ENCODE measurements at regions not wholly inside any gene's neighbourhood (a gene's known extent, or its start where the extent isn't known, plus 50 kb on each side); places are given as distances from the start of the nearest gene placed in this dataset.

DNA sequence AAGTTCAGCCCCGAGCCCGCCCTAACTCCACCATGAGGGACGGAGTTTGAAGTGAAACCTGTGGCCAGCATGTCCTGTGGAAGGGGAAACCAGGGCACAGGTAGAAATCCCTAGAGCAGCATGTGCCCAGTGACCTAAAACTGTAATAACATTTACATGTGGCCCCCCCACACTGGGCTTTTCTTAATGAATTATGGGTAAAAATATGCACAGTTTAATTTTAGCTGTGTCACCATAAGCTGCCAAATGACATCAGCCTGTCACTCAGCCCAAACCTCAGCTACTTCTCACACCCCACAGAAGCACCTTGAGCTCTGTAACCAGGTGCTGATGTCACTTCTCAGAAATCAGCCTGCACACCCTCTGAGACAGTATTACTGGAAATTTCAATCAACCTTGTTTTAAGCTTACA lies 50.0 kb upstream of the SLC19A1 start:
- DNase-seq (ENCODE audit: low read depth, low spot score) = peak; percentile 66

DNA sequence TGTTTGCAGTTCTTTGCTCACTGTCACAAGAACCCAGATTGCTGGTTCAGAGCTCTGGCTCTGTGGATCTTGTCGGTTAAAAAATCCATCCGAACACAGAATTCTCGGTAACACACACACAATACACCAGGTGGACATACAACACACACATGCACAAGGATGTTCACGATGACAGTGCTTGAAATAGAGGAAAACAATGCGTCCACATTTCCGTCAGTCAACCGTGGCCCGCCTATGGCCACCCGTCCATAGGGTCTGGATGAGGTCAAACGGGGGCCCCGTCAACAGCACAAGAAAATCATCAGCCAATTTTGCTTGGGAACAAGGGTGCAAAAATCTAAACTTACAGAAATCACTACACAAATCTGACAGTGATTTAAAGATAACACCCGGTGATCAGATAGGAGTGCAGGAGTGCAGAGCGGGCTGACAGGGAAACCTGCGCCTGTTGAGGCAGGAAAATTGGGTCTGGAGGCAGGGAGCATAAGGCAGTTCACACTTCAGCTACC lies 50.4 kb upstream of the SLC19A1 start:
- no peak for DNase-seq (ENCODE audit: low read depth, low spot score)

DNA sequence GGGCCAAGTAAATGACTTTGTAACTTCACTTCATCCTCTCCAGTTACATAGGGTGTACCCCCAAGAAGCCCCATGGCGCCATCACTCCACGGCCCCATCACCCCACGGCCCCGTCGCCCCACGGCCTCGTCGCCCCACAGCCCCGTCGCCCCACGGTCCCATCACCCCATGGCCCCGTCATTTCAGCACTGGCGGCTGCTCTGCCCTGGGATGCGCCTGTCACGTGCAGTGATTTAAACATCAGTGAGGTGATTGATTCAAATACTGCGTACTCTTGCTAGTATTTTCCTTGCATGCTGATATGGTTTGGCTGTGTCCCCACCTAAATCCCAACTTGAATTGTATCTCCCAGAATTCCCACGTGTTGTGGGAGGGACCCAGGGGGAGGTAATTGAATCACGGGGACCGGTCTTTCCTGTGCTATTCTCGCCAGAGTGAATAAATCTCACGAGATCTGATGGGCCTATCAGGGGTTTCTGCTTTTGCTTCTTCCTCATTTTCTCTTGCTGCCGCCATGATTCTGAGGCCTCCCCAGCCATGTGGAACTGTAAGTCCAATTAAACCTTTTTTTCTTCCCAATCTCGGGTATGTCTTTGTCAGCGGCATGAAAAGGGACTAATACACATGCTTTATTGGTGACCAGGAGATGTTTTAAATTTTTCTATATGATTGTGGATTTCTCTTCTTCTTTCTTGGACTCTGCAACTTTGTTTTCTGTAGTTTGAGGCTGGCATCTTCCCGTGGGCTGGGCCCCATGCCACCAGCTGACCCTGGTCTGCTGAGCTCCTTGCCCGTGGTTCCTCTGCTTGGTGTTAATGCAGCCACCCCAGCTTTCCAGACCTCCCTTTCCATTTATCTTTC lies 50.1 kb upstream of the PCBP3 start:
- no peak for DNase-seq (ENCODE audit: low read depth, low spot score)

All from activated CD4-positive, CD25-positive, alpha-beta regulatory T cell treated with anti-CD3 and anti-CD28 coated beads, Interleukin-2, amount 50 U/mL, for 16 hours (primary cell).